ENCODE measurements at regions not wholly inside any gene's neighbourhood (a gene's known extent, or its start where the extent isn't known, plus 50 kb on each side); places are given as distances from the start of the nearest gene placed in this dataset.

DNA sequence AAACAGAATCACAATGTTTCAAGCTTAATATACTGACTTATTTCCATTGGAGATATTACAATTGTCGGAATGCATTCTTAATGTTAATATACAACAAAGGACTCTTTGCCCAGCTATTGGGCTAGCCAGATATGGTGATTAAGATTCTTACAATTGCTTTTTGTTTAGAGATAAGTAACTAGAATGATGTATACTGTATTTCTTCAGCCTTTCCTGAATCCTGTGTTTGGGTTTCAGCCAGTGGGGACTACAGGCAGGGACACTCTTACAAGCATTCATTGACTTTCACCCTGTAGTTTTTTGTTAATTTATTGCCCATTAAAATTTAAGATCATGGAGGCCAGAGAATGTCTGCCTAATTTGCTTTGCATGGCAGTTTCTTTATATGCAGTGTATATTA is 254.1 kb upstream of the TMEFF2 start:
- no peaks in the 10 kb centered on the region for H3K9me3 ChIP-seq
- no peak overlapping the region for H3K27ac ChIP-seq
- TF ChIP-seq, protein P1, sequence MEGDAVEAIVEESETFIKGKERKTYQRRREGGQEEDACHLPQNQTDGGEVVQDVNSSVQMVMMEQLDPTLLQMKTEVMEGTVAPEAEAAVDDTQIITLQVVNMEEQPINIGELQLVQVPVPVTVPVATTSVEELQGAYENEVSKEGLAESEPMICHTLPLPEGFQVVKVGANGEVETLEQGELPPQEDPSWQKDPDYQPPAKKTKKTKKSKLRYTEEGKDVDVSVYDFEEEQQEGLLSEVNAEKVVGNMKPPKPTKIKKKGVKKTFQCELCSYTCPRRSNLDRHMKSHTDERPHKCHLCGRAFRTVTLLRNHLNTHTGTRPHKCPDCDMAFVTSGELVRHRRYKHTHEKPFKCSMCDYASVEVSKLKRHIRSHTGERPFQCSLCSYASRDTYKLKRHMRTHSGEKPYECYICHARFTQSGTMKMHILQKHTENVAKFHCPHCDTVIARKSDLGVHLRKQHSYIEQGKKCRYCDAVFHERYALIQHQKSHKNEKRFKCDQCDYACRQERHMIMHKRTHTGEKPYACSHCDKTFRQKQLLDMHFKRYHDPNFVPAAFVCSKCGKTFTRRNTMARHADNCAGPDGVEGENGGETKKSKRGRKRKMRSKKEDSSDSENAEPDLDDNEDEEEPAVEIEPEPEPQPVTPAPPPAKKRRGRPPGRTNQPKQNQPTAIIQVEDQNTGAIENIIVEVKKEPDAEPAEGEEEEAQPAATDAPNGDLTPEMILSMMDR (IDR thresholded peaks at IDR 0.05) = no peak
- ATAC-seq (ENCODE audit: insufficient number of reproducible peaks, low FRiP score, low read depth) (no peak), DNase-seq (ENCODE audit: low spot score) (no peak)
- no peak overlapping the region for H3K4me3 ChIP-seq
- no peaks in the 10 kb centered on the region for H3K36me3 ChIP-seq
- H3K4me1 ChIP-seq (ENCODE audit: control insufficient read depth in 1 of 2, low read depth in 2 of 2) = no peaks in the 10 kb centered on the region
- no peaks in the 10 kb centered on the region for H3K27me3 ChIP-seq (replicated peaks; ENCODE audit: insufficient read depth)

DNA sequence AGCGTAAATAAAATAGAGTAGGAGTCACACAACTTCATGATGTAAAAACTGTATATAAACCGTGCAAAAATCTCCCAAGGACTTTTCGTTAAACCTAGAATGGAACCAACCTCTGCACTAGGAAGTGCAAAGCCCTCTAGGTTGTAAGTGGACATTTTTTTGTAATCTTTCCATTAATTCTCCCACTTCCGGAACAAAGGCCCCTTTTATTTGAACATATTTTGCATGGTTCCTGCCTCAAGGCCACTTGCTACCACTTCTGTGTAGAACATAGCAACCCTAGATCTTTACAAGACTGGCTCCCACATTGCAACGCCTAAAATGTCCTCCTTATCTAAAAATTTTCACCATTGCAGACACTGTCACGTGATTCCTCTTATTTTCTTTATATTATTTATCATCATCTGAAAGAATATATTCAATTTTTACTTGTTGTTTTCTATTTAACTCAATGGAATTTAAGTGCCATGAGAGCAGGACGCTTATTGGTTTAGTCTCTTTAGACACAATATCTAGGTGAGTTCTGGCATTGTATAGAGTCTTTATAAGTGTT is 249.6 kb upstream of the TMEFF2 start:
- TF ChIP-seq, protein P1 (IDR thresholded peaks at IDR 0.05) = no peak
- no peaks in the 10 kb centered on the region for H3K9me3 ChIP-seq
- H3K27me3 ChIP-seq (replicated peaks; ENCODE audit: insufficient read depth) = no peaks in the 10 kb centered on the region
- no peak for DNase-seq (ENCODE audit: low spot score)
- no peak overlapping the region for H3K27ac ChIP-seq
- ATAC-seq (ENCODE audit: insufficient number of reproducible peaks, low FRiP score, low read depth) = no peak
- no peaks in the 10 kb centered on the region for H3K4me1 ChIP-seq (ENCODE audit: control insufficient read depth in 1 of 2, low read depth in 2 of 2)
- no peaks in the 10 kb centered on the region for H3K36me3 ChIP-seq
- no peak overlapping the region for H3K4me3 ChIP-seq

DNA sequence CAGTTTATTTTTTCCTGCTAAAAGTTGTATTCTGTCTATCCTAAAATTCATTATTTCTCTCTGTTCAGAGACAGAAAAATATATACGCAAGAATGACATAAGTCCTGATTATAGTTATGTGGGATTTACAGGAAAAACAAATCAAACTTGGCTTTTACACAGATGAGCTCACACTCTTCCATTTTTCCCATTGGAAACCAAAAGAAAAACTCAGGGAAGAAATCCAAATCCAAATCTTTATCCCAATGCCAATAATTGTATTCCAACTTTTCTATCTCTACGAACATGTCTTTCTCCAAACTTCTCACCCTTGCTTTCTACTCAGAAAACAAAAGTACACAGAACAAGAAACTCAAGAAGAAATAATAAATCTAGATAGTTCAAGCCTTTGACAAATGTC is 249.1 kb upstream of the TMEFF2 start:
- TF ChIP-seq, protein P1 (IDR thresholded peaks at IDR 0.05) = no peak
- Histone ChIP-seq H3K4me3 (no peak overlapping the region), H3K27ac (no peak overlapping the region), H3K4me1 (ENCODE audit: control insufficient read depth in 1 of 2, low read depth in 2 of 2) (no peaks in the 10 kb centered on the region), H3K36me3 (no peaks in the 10 kb centered on the region), H3K27me3 (replicated peaks; ENCODE audit: insufficient read depth) (no peaks in the 10 kb centered on the region), H3K9me3 (no peaks in the 10 kb centered on the region)
- ATAC-seq (ENCODE audit: insufficient number of reproducible peaks, low FRiP score, low read depth) = no peak
- no peak for DNase-seq (ENCODE audit: low spot score)

DNA sequence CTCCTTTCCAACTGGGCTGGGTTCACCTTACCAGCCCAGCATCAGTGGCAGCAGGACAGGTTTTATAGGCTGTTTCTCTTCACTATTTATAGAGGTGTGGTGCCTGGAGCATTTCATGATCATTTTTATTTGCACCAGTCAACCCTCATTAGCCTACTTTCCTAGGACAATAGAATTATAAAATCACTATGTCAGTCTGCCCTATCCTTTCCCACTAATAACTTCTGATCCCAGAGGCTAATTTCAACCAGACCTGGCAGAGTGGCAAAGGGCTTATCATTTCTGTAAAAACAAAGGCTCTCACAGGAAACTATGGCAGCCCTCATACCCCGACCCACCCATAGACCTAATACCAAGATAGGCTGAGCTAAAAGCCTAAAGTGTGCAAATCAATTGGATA is 243.5 kb upstream of the TMEFF2 start:
- Histone ChIP-seq H3K27me3 (replicated peaks; ENCODE audit: insufficient read depth) (no peaks in the 10 kb centered on the region), H3K4me1 (ENCODE audit: control insufficient read depth in 1 of 2, low read depth in 2 of 2) (no peaks in the 10 kb centered on the region), H3K4me3 (no peak overlapping the region), H3K27ac (no peak overlapping the region), H3K9me3 (no peaks in the 10 kb centered on the region), H3K36me3 (no peaks in the 10 kb centered on the region)
- no peak for ATAC-seq (ENCODE audit: insufficient number of reproducible peaks, low FRiP score, low read depth)
- DNase-seq (ENCODE audit: low spot score) = no peak
- TF ChIP-seq, protein P1 (IDR thresholded peaks at IDR 0.05) = no peak

DNA sequence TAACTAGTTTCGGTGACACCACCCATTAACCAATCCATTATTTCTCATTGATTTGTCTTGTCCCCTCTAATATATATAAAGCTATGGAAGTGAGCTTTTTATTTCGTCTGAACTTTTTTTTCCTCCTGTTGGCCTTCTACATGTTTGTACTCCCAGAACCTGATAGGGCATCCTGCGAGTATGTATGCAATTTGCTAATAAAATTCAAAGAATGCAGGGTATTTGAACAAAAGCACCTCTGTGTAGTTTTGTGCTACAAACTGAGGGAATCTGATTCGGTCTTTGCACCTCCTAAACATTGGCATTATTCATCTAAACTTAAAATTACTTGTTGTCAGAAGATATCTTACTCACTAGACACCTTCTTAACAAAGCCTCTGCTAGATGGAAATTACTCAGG is 242.9 kb upstream of the TMEFF2 start:
- DNase-seq (ENCODE audit: low spot score) = no peak
- H3K27ac ChIP-seq = no peak overlapping the region

More for the DNA sequence above, 242.9 kb upstream of the TMEFF2 start:
- Histone ChIP-seq H3K4me1 (ENCODE audit: control insufficient read depth in 1 of 2, low read depth in 2 of 2) (no peaks in the 10 kb centered on the region), H3K27me3 (replicated peaks; ENCODE audit: insufficient read depth) (no peaks in the 10 kb centered on the region), H3K9me3 (no peaks in the 10 kb centered on the region), H3K36me3 (no peaks in the 10 kb centered on the region), H3K4me3 (no peak overlapping the region)
- ATAC-seq (ENCODE audit: insufficient number of reproducible peaks, low FRiP score, low read depth) = no peak
- TF ChIP-seq, protein P1 (IDR thresholded peaks at IDR 0.05) = no peak

All from thoracic aorta (tissue), 2 donors.